IMR-90 (cell line): ENCODE measurements at regions not wholly inside any gene's neighbourhood (a gene's known extent, or its start where the extent isn't known, plus 50 kb on each side); places are given as distances from the start of the nearest gene placed in this dataset.

Source experiments
- ATAC-seq: fragments of 200-7000 bp; cut with Tn5 transposase; 2 replicates; pipeline ENCODE4 v1.9.1; 2020; ENCODE audit warnings: low read depth, mild to moderate bottlenecking, moderate library complexity
- BruUV-seq: library from RNA; stranded (reverse); fragments of 400-500 nt; replicated peaks from 2 replicates; lab custom pipeline; 2021; lab: Mats Ljungman, UMichigan
- CTCF ChIA-PET: fragments of 300-600 bp; formaldehyde crosslinking; extraction: SDS; loops from one replicate; lab custom pipeline; 2021; ENCODE audit warnings: antibody characterized with exemption; lab: Yijun Ruan, JAX
- POLR2A ChIA-PET: fragments of 300-600 bp; sonication (Branson Sonifier 250); formaldehyde crosslinking; loops from one replicate; lab custom pipeline; 2022; ENCODE audit warnings: antibody characterized with exemption; ENCODE audit not compliant: unreplicated experiment; lab: Charles Lee
- DNase-seq: peaks from one replicate; pipeline ENCODE4 v3.0.0; 2013
- H2AFZ ChIP-seq: replicated peaks from 2 replicates; pipeline ENCODE3; 2013; ENCODE audit warnings: low read length, mild to moderate bottlenecking; ENCODE audit not compliant: poor library complexity
- H2AK5ac ChIP-seq: 2 replicates; pipeline ENCODE4 v1.6.1; 2013; ENCODE audit warnings: low read depth, low read length, inconsistent platforms
- H2AK9ac ChIP-seq: replicated peaks from 2 replicates; pipeline ENCODE3; 2013; ENCODE audit warnings: mild to moderate bottlenecking, low read depth, low read length, moderate library complexity; ENCODE audit not compliant: poor library complexity
- H2BK120ac ChIP-seq: 2 replicates; pipeline ENCODE4 v1.6.1; 2013; ENCODE audit warnings: low read depth, low read length, inconsistent platforms
- H2BK15ac ChIP-seq: 3 replicates; pipeline ENCODE4 v1.6.1; 2013; ENCODE audit warnings: low read depth, low read length, inconsistent platforms
- H2BK20ac ChIP-seq: 2 replicates; pipeline ENCODE4 v1.6.1; 2013; ENCODE audit warnings: low read depth, mild to moderate bottlenecking, inconsistent platforms, low read length, moderate library complexity
- H2BK5ac ChIP-seq: 2 replicates; pipeline ENCODE4 v1.6.1; 2013; ENCODE audit warnings: mild to moderate bottlenecking, low read depth, low read length, inconsistent platforms; ENCODE audit not compliant: poor library complexity, severe bottlenecking
- H3K14ac ChIP-seq: replicated peaks from 2 replicates; pipeline ENCODE4 v1.6.1; 2013; ENCODE audit warnings: low read depth, low read length, inconsistent platforms
- H3K18ac ChIP-seq: 2 replicates; pipeline ENCODE4 v1.6.1; 2013; ENCODE audit warnings: low read depth, low read length, control low read depth
- H3K23ac ChIP-seq: 2 replicates; pipeline ENCODE4 v1.6.1; 2013; ENCODE audit warnings: low read depth, low read length, inconsistent platforms
- H3K27ac ChIP-seq: 2 replicates; pipeline ENCODE4 v1.5.1; 2013; ENCODE audit warnings: mild to moderate bottlenecking, control low read depth, low read length; ENCODE audit not compliant: insufficient read depth
- H3K27me3 ChIP-seq: 2 replicates; pipeline ENCODE4 v1.6.1; 2013; ENCODE audit warnings: low read length; ENCODE audit not compliant: control insufficient read depth, insufficient read depth
- H3K36me3 ChIP-seq: 2 replicates; pipeline ENCODE4 v1.6.1; 2013; ENCODE audit warnings: low read length, mixed read lengths; ENCODE audit not compliant: control insufficient read depth, insufficient read depth
- H3K4ac ChIP-seq: 2 replicates; pipeline ENCODE4 v1.6.1; 2013; ENCODE audit warnings: low read depth, low read length, inconsistent platforms
- H3K4me1 ChIP-seq: 2 replicates; pipeline ENCODE4 v1.6.1; 2013; ENCODE audit warnings: low read length, mixed read lengths; ENCODE audit not compliant: control insufficient read depth, insufficient read depth
- H3K4me2 ChIP-seq: 2 replicates; pipeline ENCODE4 v1.6.1; 2013; ENCODE audit warnings: low read depth, mild to moderate bottlenecking, control low read depth, low read length, moderate library complexity
- H3K4me3 ChIP-seq: 2 replicates; pipeline ENCODE4 v1.5.1; 2013; ENCODE audit warnings: low read depth, mild to moderate bottlenecking, control low read depth, low read length, moderate library complexity; ENCODE audit not compliant: insufficient read depth
- H3K56ac ChIP-seq: 2 replicates; pipeline ENCODE4 v1.6.1; 2013; ENCODE audit warnings: low read length, inconsistent platforms; ENCODE audit not compliant: insufficient read depth; ENCODE audit errors: extremely low read depth
- H3K79me1 ChIP-seq, 2 experiments: 2 replicates each; pipeline ENCODE4 v1.6.1; 2013; ENCODE audit warnings: low read length in 2 of 2, inconsistent platforms in 1 of 2, low read depth in 1 of 2
- H3K9ac ChIP-seq: 2 replicates; pipeline ENCODE4 v1.6.1; 2013; ENCODE audit warnings: low read depth, low read length, control low read depth
- H3K9me1 ChIP-seq: 2 replicates; pipeline ENCODE4 v1.6.1; 2013; ENCODE audit warnings: low read length, inconsistent platforms; ENCODE audit not compliant: insufficient read depth
- H3K9me3 ChIP-seq: 2 replicates; pipeline ENCODE4 v1.6.1; 2013; ENCODE audit warnings: low read length; ENCODE audit not compliant: control insufficient read depth, insufficient read depth
- H4K20me1 ChIP-seq: 2 replicates; pipeline ENCODE4 v1.6.1; 2013; ENCODE audit warnings: low read length, inconsistent platforms; ENCODE audit not compliant: insufficient read depth
- H4K5ac ChIP-seq: 2 replicates; pipeline ENCODE4 v1.6.1; 2013; ENCODE audit warnings: mild to moderate bottlenecking, low read depth, low read length, control low read depth
- H4K8ac ChIP-seq, 2 experiments: 2 replicates each; pipeline ENCODE4 v1.6.1; 2013; ENCODE audit warnings: low read depth in 2 of 2, low read length in 2 of 2, control low read depth in 1 of 2, inconsistent platforms in 1 of 2
- H4K91ac ChIP-seq: 2 replicates; pipeline ENCODE4 v1.6.1; 2013; ENCODE audit warnings: low read depth, low read length, inconsistent platforms; ENCODE audit not compliant: insufficient read depth
- CEBPB ChIP-seq: IDR thresholded peaks from 2 replicates; pipeline ENCODE4 v1.6.1; 2012; ENCODE audit warnings: low read depth, low read length, improper control_type of control experiment
- MAFK ChIP-seq: IDR thresholded peaks from 2 replicates; pipeline ENCODE4 v1.6.1; 2012; ENCODE audit warnings: low read depth, low read length, improper control_type of control experiment
- NFE2L2 ChIP-seq: fragments of 150-350 bp; IDR thresholded peaks from 2 replicates; pipeline ENCODE4 v1.6.1; 2016; ENCODE audit warnings: low read depth, mild to moderate bottlenecking, low read length
- POLR2A ChIP-seq: IDR thresholded peaks from 2 replicates; pipeline ENCODE4 v1.6.1; 2012; ENCODE audit warnings: mild to moderate bottlenecking, low read depth, low read length
- RFX5 ChIP-seq: IDR thresholded peaks from 2 replicates; pipeline ENCODE4 v1.8.0; 2012; ENCODE audit warnings: low read depth, mild to moderate bottlenecking, low read length, moderate library complexity
- SMC3 ChIP-seq: fragments of 150-350 bp; IDR thresholded peaks from 2 replicates; pipeline ENCODE4 v1.6.1; 2016; ENCODE audit warnings: low read depth, mild to moderate bottlenecking, antibody characterized with exemption, low read length, moderate library complexity
- WGBS, 2 experiments: methylation state at CpG; one replicate each; pipeline versions ENCODE4 v1.1.5 to v1.1.7; 2013; ENCODE audit warnings: missing lambda C conversion rate in 2 of 2; ENCODE audit not compliant: insufficient read length in 1 of 2; ENCODE audit errors: extremely low coverage in 2 of 2; 5-methylcytosine and 5-hydroxymethylcytosine counted together
- dilution Hi-C: fragments of 300-500 bp; cut with HindIII; formaldehyde crosslinking; loops from one replicate; pipeline ENCODE4 v1.14.3; 2018; ENCODE audit warnings: low sequenced_read_pairs; ENCODE audit not compliant: unreplicated experiment
- in situ Hi-C: fragments of 300-500 bp; cut with MboI; formaldehyde crosslinking; loops from 3 replicates; pipeline ENCODE4 v1.14.3; 2019; ENCODE audit warnings: low sequenced_read_pairs, inconsistent platforms, mixed read lengths
- intact Hi-C: fragments of 100-400 bp; cut with micrococcal nuclease; formaldehyde crosslinking; loops from 2 replicates; pipeline ENCODE4 v1.10.0; 2022
- TF ChIP-seq, protein P1 (sequence below): conservative IDR thresholded peaks from 2 replicates; pipeline ENCODE4 v1.5.1; 2012; ENCODE audit warnings: mild to moderate bottlenecking, low read depth, low read length, improper control_type of control experiment
- TF ChIP-seq, protein P2 (sequence below): fragments of 150-350 bp; IDR thresholded peaks from 2 replicates; pipeline ENCODE4 v1.6.1; 2017; ENCODE audit warnings: mild to moderate bottlenecking, antibody characterized with exemption, low read length, low read depth

DNA sequence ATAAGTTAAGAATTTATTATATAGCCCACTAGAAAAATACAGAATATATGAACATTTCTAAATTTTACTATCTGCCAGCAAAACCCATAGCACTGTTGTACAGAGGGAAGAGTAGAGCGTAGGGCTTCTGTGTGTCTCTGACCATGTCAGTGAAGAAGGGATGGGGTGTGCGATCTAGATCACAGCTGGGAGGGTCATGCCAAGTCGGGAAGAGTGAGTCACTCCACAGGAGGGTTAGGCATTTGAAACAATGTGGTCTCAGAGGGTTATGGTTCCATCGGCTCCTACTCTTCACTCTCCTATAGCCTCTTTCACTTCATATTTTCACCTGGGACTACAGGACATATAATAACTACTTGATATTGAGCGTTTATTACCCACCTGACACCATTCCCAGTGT, 185.1 kb upstream of the DDHD1 start:
- Histone ChIP-seq H4K8ac (no peak overlapping the region; a peak in 1 of 4 replicates), H3K56ac (no peak overlapping the region), H2AK9ac (no peak overlapping the region), H4K91ac (no peak overlapping the region), H3K4me2 (no peak overlapping the region), H3K23ac (no peak overlapping the region), H2AFZ (no peak overlapping the region), H3K36me3 (no peaks in the 10 kb centered on the region), H3K14ac (no peak overlapping the region), H4K20me1 (no peaks in the 10 kb centered on the region), H3K9me1 (no peaks in the 10 kb centered on the region), H3K4me3 (no peak overlapping the region), H3K18ac (no peak overlapping the region), H3K9me3 (no peaks in the 10 kb centered on the region), H3K27ac (no peak overlapping the region), H2BK20ac (0 out of 2 replicates have a peak overlapping the region, but pooled peaks have one; percentile 6), H3K9ac (no peak overlapping the region), H3K27me3 (no peaks in the 10 kb centered on the region), H3K79me1 (no peaks in the 10 kb centered on the region), H4K5ac (no peak overlapping the region), H3K4ac (no peak overlapping the region), H2BK15ac (no peak overlapping the region), H3K4me1 (peaks cover 2% of the 10 kb centered on the region; the same call in 1 of the 2 replicates), H2BK120ac (no peak overlapping the region), H2BK5ac (no peak overlapping the region), H2AK5ac (no peak overlapping the region)
- ChIA-PET CTCF (no interaction called here), POLR2A (no interaction called here)
- DNase-seq (peak; percentile 67), ATAC-seq (peak; percentile 82)
- dilution Hi-C loops: no loop called here
- WGBS, 2 experiments: no CpG with 5 or more reads among the region's 5 CpGs
- intact Hi-C loops: no loop called here
- in situ Hi-C loops: no loop called here
- TF ChIP-seq MAFK (no peak), NFE2L2 (no peak), SMC3 (no peak), CEBPB (no peak), POLR2A (no peak), RFX5 (no peak)
- TF ChIP-seq, protein P1, sequence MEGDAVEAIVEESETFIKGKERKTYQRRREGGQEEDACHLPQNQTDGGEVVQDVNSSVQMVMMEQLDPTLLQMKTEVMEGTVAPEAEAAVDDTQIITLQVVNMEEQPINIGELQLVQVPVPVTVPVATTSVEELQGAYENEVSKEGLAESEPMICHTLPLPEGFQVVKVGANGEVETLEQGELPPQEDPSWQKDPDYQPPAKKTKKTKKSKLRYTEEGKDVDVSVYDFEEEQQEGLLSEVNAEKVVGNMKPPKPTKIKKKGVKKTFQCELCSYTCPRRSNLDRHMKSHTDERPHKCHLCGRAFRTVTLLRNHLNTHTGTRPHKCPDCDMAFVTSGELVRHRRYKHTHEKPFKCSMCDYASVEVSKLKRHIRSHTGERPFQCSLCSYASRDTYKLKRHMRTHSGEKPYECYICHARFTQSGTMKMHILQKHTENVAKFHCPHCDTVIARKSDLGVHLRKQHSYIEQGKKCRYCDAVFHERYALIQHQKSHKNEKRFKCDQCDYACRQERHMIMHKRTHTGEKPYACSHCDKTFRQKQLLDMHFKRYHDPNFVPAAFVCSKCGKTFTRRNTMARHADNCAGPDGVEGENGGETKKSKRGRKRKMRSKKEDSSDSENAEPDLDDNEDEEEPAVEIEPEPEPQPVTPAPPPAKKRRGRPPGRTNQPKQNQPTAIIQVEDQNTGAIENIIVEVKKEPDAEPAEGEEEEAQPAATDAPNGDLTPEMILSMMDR: no peak
- TF ChIP-seq, protein P2, sequence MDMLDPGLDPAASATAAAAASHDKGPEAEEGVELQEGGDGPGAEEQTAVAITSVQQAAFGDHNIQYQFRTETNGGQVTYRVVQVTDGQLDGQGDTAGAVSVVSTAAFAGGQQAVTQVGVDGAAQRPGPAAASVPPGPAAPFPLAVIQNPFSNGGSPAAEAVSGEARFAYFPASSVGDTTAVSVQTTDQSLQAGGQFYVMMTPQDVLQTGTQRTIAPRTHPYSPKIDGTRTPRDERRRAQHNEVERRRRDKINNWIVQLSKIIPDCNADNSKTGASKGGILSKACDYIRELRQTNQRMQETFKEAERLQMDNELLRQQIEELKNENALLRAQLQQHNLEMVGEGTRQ: no peak
- no TSS peak for BruUV-seq
